ENCODE measurements at regions not wholly inside any gene's neighbourhood (a gene's known extent, or its start where the extent isn't known, plus 50 kb on each side); places are given as distances from the start of the nearest gene placed in this dataset.

DNA sequence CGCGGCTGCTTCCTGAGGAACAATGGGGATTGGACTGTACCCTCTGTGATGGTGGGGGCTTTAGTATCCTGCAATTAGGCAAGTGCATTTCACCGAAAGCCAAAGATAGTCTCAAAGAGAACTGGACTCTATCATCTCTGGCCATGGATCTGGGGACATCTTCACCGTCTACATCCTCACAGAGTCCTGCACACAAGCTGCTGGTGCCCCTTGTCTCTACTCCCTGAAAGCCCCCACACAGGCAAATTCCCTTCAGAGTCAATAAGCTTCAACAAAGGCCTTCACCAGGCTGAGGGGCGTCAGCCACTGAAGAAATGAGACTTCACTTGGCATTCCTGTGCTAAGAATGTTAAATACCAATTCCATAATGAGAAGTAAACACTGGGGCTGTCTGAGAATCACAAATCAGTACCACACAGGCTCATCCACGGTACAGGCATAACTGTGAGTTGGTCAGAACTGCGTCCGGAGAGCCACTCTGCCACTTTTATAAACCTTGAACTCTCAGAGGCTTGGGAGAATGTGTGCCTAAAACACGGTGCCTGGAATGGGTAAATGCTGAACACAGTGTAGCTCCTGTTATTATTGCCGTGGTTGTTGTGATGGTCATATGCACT lies 432.7 kb downstream of the ZNF521 start:
- TF ChIP-seq GATA3 (IDR thresholded peaks at IDR 0.05; ENCODE audit: low read depth, low read length) (no peak), GATA2 (IDR thresholded peaks at IDR 0.05; ENCODE audit: low read depth, low read length) (no peak)
